Glutamatergic neuron (in vitro differentiated cells): ENCODE measurements at regions not wholly inside any gene's neighbourhood (a gene's known extent, or its start where the extent isn't known, plus 50 kb on each side); places are given as distances from the start of the nearest gene placed in this dataset.

ENCODE experiments used
- DNase-seq: peaks from one replicate; pipeline ENCODE4 v3.0.0; 2022
- H3K27ac Mint-ChIP-seq: one replicate; pipeline ENCODE4 v1.8.0; 2020; ENCODE audit warnings: mild to moderate bottlenecking, mixed read lengths, inconsistent platforms; ENCODE audit not compliant: unreplicated experiment
- H3K27me3 Mint-ChIP-seq: one replicate; pipeline ENCODE4 v1.8.0; 2020; ENCODE audit warnings: mild to moderate bottlenecking, moderate library complexity, mixed read lengths, inconsistent platforms; ENCODE audit not compliant: unreplicated experiment
- H3K36me3 Mint-ChIP-seq: one replicate; pipeline ENCODE4 v1.8.0; 2020; ENCODE audit warnings: mild to moderate bottlenecking, mixed read lengths, inconsistent platforms; ENCODE audit not compliant: unreplicated experiment
- H3K4me1 Mint-ChIP-seq: one replicate; pipeline ENCODE4 v1.8.0; 2020; ENCODE audit warnings: mild to moderate bottlenecking, low read depth, mixed read lengths, inconsistent platforms; ENCODE audit not compliant: unreplicated experiment
- H3K4me3 Mint-ChIP-seq: one replicate; pipeline ENCODE4 v1.8.0; 2020; ENCODE audit warnings: mild to moderate bottlenecking, mixed read lengths, inconsistent platforms; ENCODE audit not compliant: unreplicated experiment
- H3K9me3 Mint-ChIP-seq: one replicate; pipeline ENCODE4 v1.8.0; 2020; ENCODE audit warnings: mild to moderate bottlenecking, moderate library complexity, mixed read lengths, inconsistent platforms; ENCODE audit not compliant: unreplicated experiment
- CTCF ChIP-seq: fragments of 200-600 bp; sonication (generic); IDR thresholded peaks from one replicate; pipeline ENCODE4 v1.5.0; 2021; ENCODE audit not compliant: partially characterized antibody, unreplicated experiment

GRCh38 chr11:38952698-38953097, 2354.7 kb upstream of the RAG2 start:
- no peaks in the 10 kb centered on the region for H3K27me3 Mint-ChIP-seq
- no peak for DNase-seq
- no peak overlapping the region for H3K27ac Mint-ChIP-seq
- no peak overlapping the region for H3K4me3 Mint-ChIP-seq
- H3K4me1 Mint-ChIP-seq = no peaks in the 10 kb centered on the region
- no peaks in the 10 kb centered on the region for H3K36me3 Mint-ChIP-seq
- no peak for TF ChIP-seq CTCF
- no peaks in the 10 kb centered on the region for H3K9me3 Mint-ChIP-seq

GRCh38 chr11:38950867-38951266, 2352.8 kb upstream of the RAG2 start:
- no peak for DNase-seq
- Mint-ChIP-seq H3K36me3 (no peaks in the 10 kb centered on the region), H3K4me3 (no peak overlapping the region), H3K4me1 (no peaks in the 10 kb centered on the region), H3K9me3 (no peaks in the 10 kb centered on the region), H3K27me3 (peaks cover 2% of the 10 kb centered on the region), H3K27ac (no peak overlapping the region)
- TF ChIP-seq CTCF = no peak

GRCh38 chr11:38948392-38948791, 2350.4 kb upstream of the RAG2 start:
- no peaks in the 10 kb centered on the region for H3K9me3 Mint-ChIP-seq
- peaks cover 2% of the 10 kb centered on the region for H3K27me3 Mint-ChIP-seq
- no peaks in the 10 kb centered on the region for H3K36me3 Mint-ChIP-seq
- no peak overlapping the region for H3K27ac Mint-ChIP-seq
- DNase-seq = no peak
- TF ChIP-seq CTCF = no peak
- H3K4me3 Mint-ChIP-seq = no peak overlapping the region
- no peaks in the 10 kb centered on the region for H3K4me1 Mint-ChIP-seq

- no peak overlapping the region for H3K4me3 Mint-ChIP-seq
- H3K27me3 Mint-ChIP-seq = no peaks in the 10 kb centered on the region
- no peaks in the 10 kb centered on the region for H3K4me1 Mint-ChIP-seq
- H3K36me3 Mint-ChIP-seq = no peaks in the 10 kb centered on the region
- H3K27ac Mint-ChIP-seq = no peak overlapping the region
- no peak for TF ChIP-seq CTCF
- DNase-seq = no peak
- H3K9me3 Mint-ChIP-seq = no peaks in the 10 kb centered on the region
Observed at GRCh38 chr11:38937709-38938108, 2339.7 kb upstream of the RAG2 start.

- H3K27ac Mint-ChIP-seq = no peak overlapping the region
- no peaks in the 10 kb centered on the region for H3K4me1 Mint-ChIP-seq
- no peak for DNase-seq
- no peaks in the 10 kb centered on the region for H3K27me3 Mint-ChIP-seq
- no peaks in the 10 kb centered on the region for H3K9me3 Mint-ChIP-seq
- no peak for TF ChIP-seq CTCF
- H3K36me3 Mint-ChIP-seq = no peaks in the 10 kb centered on the region
- H3K4me3 Mint-ChIP-seq = no peak overlapping the region
Observed at GRCh38 chr11:38935941-38936340, 2337.9 kb upstream of the RAG2 start.
